WI38 (cell line): ENCODE measurements at regions not wholly inside any gene's neighbourhood (a gene's known extent, or its start where the extent isn't known, plus 50 kb on each side); places are given as distances from the start of the nearest gene placed in this dataset.

Experiments
- H3K4me3 ChIP-seq: 2 replicates; pipeline ENCODE4 v1.5.1; 2011; ENCODE audit warnings: low read depth, mild to moderate bottlenecking, control low read depth, low read length
- TF ChIP-seq, protein P1 (sequence below): IDR thresholded peaks from 2 replicates; pipeline ENCODE4 v1.5.1; 2012; ENCODE audit warnings: low read depth, mild to moderate bottlenecking, control low read depth, low read length

DNA sequence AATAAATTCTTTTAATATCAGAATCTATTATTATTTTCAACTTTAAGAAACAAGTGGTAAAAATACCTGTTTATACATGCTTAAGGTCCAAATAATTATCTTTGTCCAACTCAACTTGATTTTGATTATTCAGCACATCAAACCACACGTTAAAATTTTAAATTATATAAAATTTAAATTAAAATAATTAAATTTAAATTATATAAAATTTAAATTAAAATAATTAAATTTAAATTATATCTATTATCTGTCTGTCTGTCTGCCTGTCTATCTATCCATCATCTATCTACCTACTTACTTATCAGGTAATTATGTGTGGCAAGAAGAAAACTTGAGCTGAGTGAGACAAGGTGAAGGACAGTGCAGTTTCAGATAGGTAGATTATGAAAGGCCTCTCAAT lies 605.3 kb upstream of the RIOK2 start:
- no peak overlapping the region for H3K4me3 ChIP-seq
- TF ChIP-seq, protein P1, sequence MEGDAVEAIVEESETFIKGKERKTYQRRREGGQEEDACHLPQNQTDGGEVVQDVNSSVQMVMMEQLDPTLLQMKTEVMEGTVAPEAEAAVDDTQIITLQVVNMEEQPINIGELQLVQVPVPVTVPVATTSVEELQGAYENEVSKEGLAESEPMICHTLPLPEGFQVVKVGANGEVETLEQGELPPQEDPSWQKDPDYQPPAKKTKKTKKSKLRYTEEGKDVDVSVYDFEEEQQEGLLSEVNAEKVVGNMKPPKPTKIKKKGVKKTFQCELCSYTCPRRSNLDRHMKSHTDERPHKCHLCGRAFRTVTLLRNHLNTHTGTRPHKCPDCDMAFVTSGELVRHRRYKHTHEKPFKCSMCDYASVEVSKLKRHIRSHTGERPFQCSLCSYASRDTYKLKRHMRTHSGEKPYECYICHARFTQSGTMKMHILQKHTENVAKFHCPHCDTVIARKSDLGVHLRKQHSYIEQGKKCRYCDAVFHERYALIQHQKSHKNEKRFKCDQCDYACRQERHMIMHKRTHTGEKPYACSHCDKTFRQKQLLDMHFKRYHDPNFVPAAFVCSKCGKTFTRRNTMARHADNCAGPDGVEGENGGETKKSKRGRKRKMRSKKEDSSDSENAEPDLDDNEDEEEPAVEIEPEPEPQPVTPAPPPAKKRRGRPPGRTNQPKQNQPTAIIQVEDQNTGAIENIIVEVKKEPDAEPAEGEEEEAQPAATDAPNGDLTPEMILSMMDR: no peak

DNA sequence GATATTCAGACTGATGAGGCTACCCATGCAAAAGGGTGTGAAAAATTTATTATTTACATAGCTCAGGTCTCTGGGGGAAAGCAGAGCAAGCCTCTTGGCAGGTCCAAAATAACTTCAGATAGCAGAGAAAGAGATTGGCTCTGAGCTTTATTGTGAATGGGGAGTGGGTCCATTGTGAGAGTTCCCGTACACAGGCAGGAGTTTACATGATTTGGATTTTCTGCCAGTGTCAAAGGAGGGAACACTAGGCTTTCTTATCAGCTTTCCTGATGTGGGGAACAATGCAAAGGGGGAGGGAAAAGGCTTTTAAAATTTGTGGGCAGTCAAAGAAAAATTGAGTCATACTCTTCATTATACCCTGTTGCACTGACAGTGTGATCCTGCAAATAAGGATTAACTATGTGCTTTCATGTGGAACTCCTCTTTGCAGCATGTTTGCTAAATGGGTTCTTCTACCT lies 615.0 kb upstream of the RIOK2 start:
- TF ChIP-seq, protein P1: no peak

DNA sequence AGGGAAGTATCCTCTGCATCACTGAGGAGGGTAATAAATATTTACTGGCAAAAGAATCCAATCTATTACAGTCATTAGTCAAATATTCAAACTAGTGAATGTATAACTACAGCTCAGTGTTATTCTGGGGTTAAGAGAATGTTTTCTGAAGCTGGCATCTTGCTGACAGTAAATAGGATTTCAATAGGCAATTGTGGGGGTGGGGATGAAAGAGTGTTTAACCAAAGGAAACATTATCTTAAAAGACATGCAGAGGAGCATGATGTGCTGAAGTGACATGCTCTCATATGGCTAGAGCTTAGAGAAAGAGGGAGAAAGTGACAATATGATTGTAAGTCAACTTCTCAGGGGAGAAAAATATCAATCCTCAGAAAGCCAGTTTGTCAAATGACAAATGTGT lies 618.4 kb upstream of the RIOK2 start:
- H3K4me3 ChIP-seq: no peak overlapping the region

More for the DNA sequence above, 615.0 kb upstream of the RIOK2 start:
- H3K4me3 ChIP-seq: no peak overlapping the region

DNA sequence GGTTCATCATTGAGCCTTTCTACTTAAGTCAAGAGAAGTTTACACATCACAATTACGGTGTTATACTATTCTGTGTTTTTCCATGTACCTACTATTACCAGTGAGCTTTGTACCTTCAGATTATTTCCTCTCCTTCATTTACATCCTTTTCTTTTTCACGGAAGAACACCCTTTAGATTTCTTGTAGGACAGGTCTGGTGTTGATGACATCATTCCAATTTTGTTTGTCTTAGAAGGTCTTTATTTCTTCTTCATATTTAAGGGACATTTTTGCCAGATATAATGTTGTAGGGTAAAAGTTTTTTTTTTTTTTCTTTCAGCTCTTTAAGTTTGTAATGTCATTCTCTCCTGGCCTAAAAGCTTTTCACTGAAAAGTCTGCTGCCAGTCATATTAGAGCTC lies 637.1 kb upstream of the RIOK2 start:
- H3K4me3 ChIP-seq: no peak overlapping the region
- TF ChIP-seq, protein P1: no peak

More for the DNA sequence above, 618.4 kb upstream of the RIOK2 start:
- TF ChIP-seq, protein P1: no peak

DNA sequence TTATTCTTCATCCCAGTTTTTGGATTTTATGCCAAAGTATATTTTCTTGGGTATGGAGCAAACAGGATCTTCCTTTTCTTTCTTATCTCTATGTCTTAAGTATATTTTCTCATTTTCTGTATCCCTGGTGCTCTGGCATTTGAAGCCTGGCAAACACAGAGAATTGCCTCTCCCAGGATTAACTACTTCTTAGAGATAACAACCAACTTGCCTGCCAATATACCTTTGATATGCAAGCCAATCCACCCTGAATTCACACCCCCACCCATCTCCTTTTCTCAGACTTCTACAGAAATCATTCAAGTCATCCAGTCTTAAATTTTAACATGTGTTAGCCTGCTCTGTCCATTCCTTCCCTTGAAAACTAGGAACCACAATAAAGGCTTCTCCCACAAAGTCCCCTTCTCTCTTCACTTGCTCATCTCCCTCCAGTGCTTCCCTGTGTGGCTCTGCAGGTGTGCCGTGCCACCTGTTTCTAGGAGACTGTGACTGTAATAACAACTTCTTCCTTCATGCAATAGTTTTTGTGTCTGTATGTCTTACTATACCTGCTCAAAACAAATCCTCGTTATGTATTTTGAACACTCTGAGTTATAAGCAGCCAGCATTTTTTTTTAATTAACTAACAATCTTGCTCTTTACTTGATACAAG lies 649.7 kb upstream of the RIOK2 start:
- TF ChIP-seq, protein P1: no peak
- H3K4me3 ChIP-seq: no peak overlapping the region

DNA sequence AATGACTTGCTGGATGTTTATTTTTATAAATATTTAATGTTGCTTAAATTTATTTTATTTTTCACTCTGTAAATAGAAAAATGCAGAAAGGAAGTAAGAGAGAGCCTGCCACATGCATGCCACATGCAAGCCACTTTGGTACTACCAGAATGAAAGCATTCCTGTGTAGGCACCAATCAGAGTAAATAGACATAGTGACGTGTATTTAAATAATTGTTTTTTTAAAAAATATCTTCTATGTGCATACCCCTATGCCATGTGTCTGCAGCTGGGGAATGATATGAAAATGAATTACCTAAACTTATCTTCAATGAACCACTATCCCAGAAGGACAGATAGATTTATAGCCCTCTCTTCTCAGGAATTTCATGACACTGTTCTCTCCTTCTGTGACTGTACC lies 651.5 kb upstream of the RIOK2 start:
- TF ChIP-seq, protein P1: no peak
- no peak overlapping the region for H3K4me3 ChIP-seq

DNA sequence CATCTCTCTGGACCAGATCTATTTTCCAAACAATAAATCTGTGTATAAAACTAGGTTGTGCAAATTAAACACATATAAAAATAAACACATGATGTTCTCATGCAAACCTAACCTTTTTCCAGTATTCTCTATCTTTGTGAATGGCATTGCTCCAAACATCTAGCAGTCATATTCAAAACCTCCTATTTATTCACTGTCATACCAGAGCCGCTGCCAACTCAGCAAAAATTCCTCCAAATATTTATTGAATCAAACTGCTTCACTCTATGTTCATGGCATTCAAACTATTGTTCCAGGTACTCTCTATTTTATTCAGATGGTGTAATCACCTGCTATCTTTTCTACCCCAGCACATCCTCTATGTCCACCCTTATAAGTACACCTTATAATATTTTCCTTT lies 652.1 kb upstream of the RIOK2 start:
- TF ChIP-seq, protein P1: no peak
- H3K4me3 ChIP-seq: no peak overlapping the region
